K562 (cell line): ENCODE measurements at regions not wholly inside any gene's neighbourhood (a gene's known extent, or its start where the extent isn't known, plus 50 kb on each side); places are given as distances from the start of the nearest gene placed in this dataset.

Source experiments
- ATAC-seq: fragments of 200-7000 bp; cut with Tn5 transposase; 3 replicates; pipeline ENCODE4 v1.9.1; 2020; ENCODE audit warnings: moderate library complexity
- BruUV-seq: library from RNA; stranded (reverse); fragments of 400-500 nt; replicated peaks from 2 replicates; lab custom pipeline; 2021; lab: Mats Ljungman, UMichigan
- CTCF ChIA-PET: fragments of 300-600 bp; formaldehyde crosslinking; extraction: SDS; loops from one replicate; lab custom pipeline; 2021; ENCODE audit warnings: low intra/inter-chr PET ratio; lab: Yijun Ruan, JAX
- POLR2A ChIA-PET: fragments of 300-600, 350-650 bp; sonication (Branson Sonifier 250); formaldehyde crosslinking; extraction: SDS; loops from one replicate; lab custom pipeline; 2021; ENCODE audit warnings: antibody characterized with exemption, inconsistent platforms; lab: Yijun Ruan, JAX
- DNase-seq, 4 experiments: peaks; one replicate each; pipeline versions ENCODE4 v3.0.0 to v3.0.0-alpha.2; 2011 to 2018; ENCODE audit warnings: low spot score in 3 of 4, mixed read lengths in 3 of 4; ENCODE audit errors: extremely low read depth in 1 of 4
- FAIRE-seq: peaks from 2 replicates; lab custom pipeline; 2011; peaks lifted over from hg19 to GRCh38; lab: Jason Lieb, UNC
- H2AFZ ChIP-seq: 2 replicates; pipeline ENCODE4 v1.6.0; 2011; ENCODE audit warnings: low read depth, low read length, control low read depth, inconsistent platforms
- H3K27ac ChIP-seq: fragments of 200-600 bp; 3 replicates; pipeline ENCODE4 v1.8.0; 2011; ENCODE audit warnings: low read depth, mild to moderate bottlenecking, control low read depth, inconsistent platforms, low read length, moderate library complexity, mixed read lengths; ENCODE audit errors: extremely low read depth
- H3K27me3 ChIP-seq, 2 experiments: fragments of 300-600 bp in 1 of 2; 2 replicates in 1 of 2; 3 replicates in 1 of 2; pipeline versions ENCODE4 v1.6.0 to v1.8.0; 2011; ENCODE audit warnings: inconsistent platforms in 2 of 2, low read length in 2 of 2, mild to moderate bottlenecking in 1 of 2, mixed read lengths in 1 of 2, moderate library complexity in 1 of 2; ENCODE audit not compliant: control insufficient read depth in 2 of 2, insufficient read depth in 2 of 2
- H3K36me3 ChIP-seq: fragments of 300-600 bp; 3 replicates; pipeline ENCODE4 v1.8.0; 2011; ENCODE audit warnings: mild to moderate bottlenecking, low read length, inconsistent platforms; ENCODE audit not compliant: control insufficient read depth, insufficient read depth
- H3K4me1 ChIP-seq, 2 experiments: fragments of 200-600 bp in 1 of 2; replicated peaks in 1 of 2; 2 replicates in 1 of 2; 3 replicates in 1 of 2; pipeline versions ENCODE4 v1.5.1 to v1.8.0; 2011; ENCODE audit warnings: inconsistent platforms in 2 of 2, low read length in 2 of 2, mild to moderate bottlenecking in 1 of 2, mixed read lengths in 1 of 2, moderate library complexity in 1 of 2; ENCODE audit not compliant: control insufficient read depth in 2 of 2, insufficient read depth in 2 of 2
- H3K4me2 ChIP-seq: 2 replicates; pipeline ENCODE4 v1.6.1; 2011; ENCODE audit warnings: low read length, control low read depth, inconsistent platforms, mixed read lengths; ENCODE audit not compliant: insufficient read depth
- H3K4me3 ChIP-seq: fragments of 200-600 bp; sonication (generic), shearing (Covaris generic); 2 replicates; pipeline ENCODE4 v1.5.1; 2016; ENCODE audit warnings: control low read depth, inconsistent platforms
- H3K79me2 ChIP-seq: fragments of 200-600 bp; 3 replicates; pipeline ENCODE4 v1.8.0; 2011; ENCODE audit warnings: low read length, inconsistent platforms; ENCODE audit not compliant: control insufficient read depth, insufficient read depth
- H3K9ac ChIP-seq, 2 experiments: 2 replicates each; pipeline versions ENCODE4 v1.6.0 to v1.6.1; 2011; ENCODE audit warnings: low read depth in 2 of 2, low read length in 2 of 2, control low read depth in 1 of 2, inconsistent platforms in 1 of 2, mild to moderate bottlenecking in 1 of 2, mixed read lengths in 1 of 2; ENCODE audit not compliant: insufficient read depth in 1 of 2
- H3K9me1 ChIP-seq: one replicate; pipeline ENCODE4 v1.6.0; 2011; ENCODE audit warnings: inconsistent platforms, mild to moderate bottlenecking, low read length, moderate library complexity; ENCODE audit not compliant: control insufficient read depth, insufficient read depth
- H3K9me3 ChIP-seq: replicated peaks from 2 replicates; pipeline ENCODE4 v1.5.1; 2011; ENCODE audit warnings: low read depth, low read length, inconsistent platforms; ENCODE audit not compliant: control insufficient read depth, insufficient read depth
- H4K20me1 ChIP-seq: replicated peaks from 2 replicates; pipeline ENCODE4 v1.6.1; 2011; ENCODE audit warnings: low read length, inconsistent platforms, mixed read lengths; ENCODE audit not compliant: control insufficient read depth, insufficient read depth
- C11orf30 ChIP-seq: fragments of 450-650 bp; IDR thresholded peaks from 2 replicates; pipeline ENCODE4 v1.6.1; 2016; ENCODE audit warnings: low read depth, mild to moderate bottlenecking
- CLOCK ChIP-seq: fragments of 250-450 bp; sonication (Bioruptor Pico); IDR thresholded peaks from 2 replicates; pipeline ENCODE4 v1.4.0; 2020; ENCODE audit warnings: mild to moderate bottlenecking, moderate library complexity, borderline replicate concordance
- CREBBP ChIP-seq: IDR thresholded peaks from one replicate; pipeline ENCODE4 v1.6.1; 2012; ENCODE audit warnings: low read depth, mild to moderate bottlenecking, control low read depth, inconsistent platforms, low read length
- FOS ChIP-seq: IDR thresholded peaks from 3 replicates; pipeline ENCODE4 v1.6.1; 2011; ENCODE audit not compliant: insufficient read length; ENCODE audit errors: extremely low read depth
- FOXP4 ChIP-seq: sonication (generic); formaldehyde crosslinking; IDR thresholded peaks from 2 replicates; pipeline ENCODE4 v1.8.0; 2022; ENCODE audit warnings: mild to moderate bottlenecking, missing genetic modification reagents, borderline replicate concordance
- HDAC2 ChIP-seq: fragments of 450-650 bp; IDR thresholded peaks from 2 replicates; pipeline ENCODE4 v1.6.1; 2016; ENCODE audit warnings: mild to moderate bottlenecking
- JUN ChIP-seq, 2 experiments: sonication (generic) in 1 of 2; formaldehyde crosslinking in 1 of 2; IDR thresholded peaks; 2 replicates each; pipeline versions ENCODE4 v1.6.1 to v1.8.0; 2012 to 2022; ENCODE audit warnings: borderline replicate concordance in 2 of 2, mild to moderate bottlenecking in 2 of 2, improper control_type of control experiment in 1 of 2, low read depth in 1 of 2, low read length in 1 of 2, missing genetic modification reagents in 1 of 2
- JUND ChIP-seq, 2 experiments: IDR thresholded peaks; 2 replicates in 1 of 2; 3 replicates in 1 of 2; pipeline ENCODE4 v1.6.1; 2011; ENCODE audit warnings: borderline replicate concordance in 2 of 2, low read depth in 2 of 2, low read length in 2 of 2, improper control_type of control experiment in 1 of 2, missing biosample characterization in 1 of 2, missing genetic modification characterization in 1 of 2, missing genetic modification reagents in 1 of 2
- MBD2 ChIP-seq: sonication (generic); IDR thresholded peaks from 2 replicates; pipeline ENCODE4 v1.6.1; 2016; ENCODE audit warnings: low read depth, borderline replicate concordance
- OTX1 ChIP-seq: fragments of 450-650 bp; formaldehyde crosslinking; IDR thresholded peaks from 2 replicates; pipeline ENCODE4 v1.4.0; 2022; ENCODE audit warnings: mild to moderate bottlenecking
- PYGO2 ChIP-seq: fragments of 450-650 bp; IDR thresholded peaks from 2 replicates; pipeline ENCODE4 v1.6.1; 2016; ENCODE audit warnings: mild to moderate bottlenecking, missing genetic modification characterization, moderate library complexity, missing compliant biosample characterization
- SMAD3 ChIP-seq: fragments of 450-650 bp; formaldehyde crosslinking; conservative IDR thresholded peaks from 2 replicates; pipeline ENCODE4 v1.4.0; 2020; ENCODE audit warnings: mild to moderate bottlenecking
- in situ Hi-C: fragments of 300-500 bp; cut with MboI; formaldehyde crosslinking; loops from 4 replicates; pipeline ENCODE4 v1.15.0; 2018; ENCODE audit warnings: inconsistent platforms, mixed read lengths
- intact Hi-C: fragments of 100-400 bp; cut with micrococcal nuclease; formaldehyde crosslinking; loops from 2 replicates; pipeline ENCODE4 v1.14.2; 2022
- TF ChIP-seq, protein P1 (sequence below): fragments of 250-450 bp; sonication (Bioruptor Pico); IDR thresholded peaks from 2 replicates; pipeline ENCODE4 v1.5.0; 2021; ENCODE audit warnings: mild to moderate bottlenecking, moderate library complexity

GRCh38 chr14:87084908-87085307, 908.1 kb downstream of the GALC start (continued):
- TF ChIP-seq, protein P1, sequence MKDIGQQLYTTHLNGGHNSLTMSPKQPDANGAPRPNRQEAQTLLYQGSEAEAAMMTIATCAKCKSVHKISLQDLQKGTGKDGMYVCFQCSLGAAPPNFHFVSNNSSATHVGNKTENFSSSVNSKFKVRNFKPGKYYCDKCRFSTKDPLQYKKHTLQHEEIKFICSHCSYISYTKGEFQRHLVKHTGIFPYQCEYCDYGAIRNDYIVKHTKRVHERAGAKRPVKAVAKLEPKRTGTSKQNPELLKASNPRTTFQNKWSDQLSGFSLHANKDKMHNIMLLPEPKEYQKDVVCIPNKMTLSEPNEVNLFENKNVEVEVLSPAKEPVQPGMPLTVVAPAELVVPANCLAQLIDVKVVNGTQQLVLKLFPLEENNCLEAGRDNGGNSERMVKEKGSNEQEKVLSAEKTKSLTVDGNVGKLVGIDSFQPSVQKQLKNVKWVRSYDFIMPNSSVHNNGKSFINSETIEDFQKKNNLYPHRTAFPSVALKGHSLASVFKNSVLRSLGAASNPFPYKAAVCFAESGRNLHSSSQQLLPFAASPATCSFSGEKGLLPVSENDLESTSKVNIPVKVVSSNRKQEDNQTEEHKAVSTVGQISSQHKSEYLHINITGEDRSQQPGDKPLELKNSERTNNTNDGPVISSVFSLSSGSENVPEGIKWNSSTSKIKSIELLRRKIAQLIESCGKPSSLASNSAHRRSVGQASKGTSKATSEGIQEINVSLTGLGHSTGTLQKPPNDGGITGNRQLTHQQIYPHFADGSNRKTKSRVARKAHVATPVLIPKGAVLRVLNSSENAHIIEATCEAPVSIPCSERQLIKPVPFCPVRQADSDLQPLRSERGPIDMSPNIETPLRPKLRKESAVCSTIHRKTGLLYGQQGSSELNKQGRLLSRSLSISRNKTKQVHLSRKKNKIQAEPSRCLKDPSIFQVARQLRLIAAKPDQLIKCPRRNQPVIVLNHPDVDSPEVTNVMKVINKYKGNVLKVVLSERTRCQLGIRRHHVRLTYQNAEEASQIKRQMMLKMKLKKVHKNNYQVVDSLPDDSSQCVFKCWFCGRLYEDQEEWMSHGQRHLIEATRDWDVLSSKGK (CRISPR knock-in tag): no peak
- TF ChIP-seq FOS (no peak), MBD2 (no peak)

GRCh38 chr14:87082917-87083316, 910.1 kb downstream of the GALC start:
- intact Hi-C loops: no loop called here
- no TSS peak for BruUV-seq
- no peak for TF ChIP-seq CREBBP
- no peak for TF ChIP-seq PYGO2 (tag)
- TF ChIP-seq OTX1: no peak
- no peak for TF ChIP-seq CLOCK (CRISPR knock-in tag)
- TF ChIP-seq C11orf30: peak; percentile 43; the same call in 1 of the 2 replicates
- no peak for TF ChIP-seq FOXP4 (CRISPR knock-in tag)
- no peak for TF ChIP-seq JUND (IDR thresholded peaks at IDR 0.05; ENCODE audit: borderline replicate concordance, low read depth, low read length)
- no peak for TF ChIP-seq JUND (tag; IDR thresholded peaks at IDR 0.05; ENCODE audit: borderline replicate concordance, low read depth, low read length)
- TF ChIP-seq JUN (IDR thresholded peaks at IDR 0.05; ENCODE audit: borderline replicate concordance, low read depth, low read length): no peak
- no peak for TF ChIP-seq JUN (CRISPR knock-in tag; IDR thresholded peaks at IDR 0.05; ENCODE audit: borderline replicate concordance)
- no peak for TF ChIP-seq HDAC2
- TF ChIP-seq SMAD3: no peak

More at GRCh38 chr14:87082917-87083316, 910.1 kb downstream of the GALC start:
- in situ Hi-C loops: no loop called here
- Histone ChIP-seq H3K79me2 (no peaks in the 10 kb centered on the region), H3K4me2 (no peak overlapping the region), H3K9me3 (no peaks in the 10 kb centered on the region), H3K4me1 (no peaks in the 10 kb centered on the region), H3K27me3 (no peaks in the 10 kb centered on the region), H4K20me1 (no peaks in the 10 kb centered on the region), H3K27ac (no peak overlapping the region), H2AFZ (no peak overlapping the region), H3K36me3 (no peaks in the 10 kb centered on the region), H3K9me1 (no peaks in the 10 kb centered on the region), H3K4me3 (no peak overlapping the region), H3K9ac (no peak overlapping the region)
- ATAC-seq (no peak), FAIRE-seq (no peak), DNase-seq (no peak)
- ChIA-PET POLR2A (no interaction called here), CTCF (no interaction called here)
